GM18873 (cell line): ENCODE measurements at regions not wholly inside any gene's neighbourhood (a gene's known extent, or its start where the extent isn't known, plus 50 kb on each side); places are given as distances from the start of the nearest gene placed in this dataset.

Experiments used
- ATAC-seq: cut with Tn5 transposase; IDR thresholded peaks from one replicate; pipeline ENCODE4 v1.9.1; 2021; ENCODE audit warnings: mild to moderate bottlenecking, moderate library complexity, moderate number of reproducible peaks; ENCODE audit not compliant: unreplicated experiment, low FRiP score

DNA sequence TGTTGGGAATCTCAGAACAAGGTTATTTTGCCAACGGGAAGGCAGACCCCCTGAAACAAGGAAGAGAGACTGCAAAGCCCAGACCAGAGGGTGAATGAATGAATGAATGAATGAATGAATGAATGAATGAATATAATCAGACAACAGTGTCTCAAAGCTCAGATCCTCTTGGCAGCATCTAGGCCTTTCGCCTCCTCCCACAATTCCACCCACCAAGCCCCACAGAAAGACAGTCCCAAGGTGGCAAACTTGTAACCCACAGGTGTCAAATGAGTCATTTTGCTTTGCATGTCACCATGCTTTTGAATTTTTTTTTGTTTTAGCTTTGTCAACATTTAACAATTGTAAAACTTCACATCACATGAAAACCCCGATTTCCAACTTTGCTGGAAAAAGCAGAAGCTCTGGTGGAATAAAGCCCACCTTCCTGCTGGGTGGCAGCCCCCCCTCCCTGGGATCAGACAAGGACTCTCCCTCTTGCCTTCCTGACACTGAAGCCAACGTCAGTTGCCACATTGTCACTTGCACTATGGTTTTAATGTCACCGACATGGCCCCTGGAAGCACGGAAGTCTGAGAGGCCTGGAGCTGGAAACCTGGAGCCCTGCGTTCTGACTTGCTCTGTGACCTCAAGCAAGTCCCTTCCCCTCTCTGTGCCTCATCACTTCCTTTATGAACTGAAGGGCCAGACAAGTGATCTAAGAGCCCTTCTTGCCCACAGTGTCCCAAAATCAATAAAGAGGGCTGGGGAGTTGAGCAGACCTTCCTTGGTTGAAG is 134.6 kb upstream of the RUNX3 start:
- ATAC-seq: no peak

- no peak for ATAC-seq
These were observed 133.7 kb upstream of the RUNX3 start for GRCh38 chr1:25063591-25064416.

GRCh38 chr1:25062621-25063255 is 132.7 kb upstream of the RUNX3 start:
- no peak for ATAC-seq

DNA sequence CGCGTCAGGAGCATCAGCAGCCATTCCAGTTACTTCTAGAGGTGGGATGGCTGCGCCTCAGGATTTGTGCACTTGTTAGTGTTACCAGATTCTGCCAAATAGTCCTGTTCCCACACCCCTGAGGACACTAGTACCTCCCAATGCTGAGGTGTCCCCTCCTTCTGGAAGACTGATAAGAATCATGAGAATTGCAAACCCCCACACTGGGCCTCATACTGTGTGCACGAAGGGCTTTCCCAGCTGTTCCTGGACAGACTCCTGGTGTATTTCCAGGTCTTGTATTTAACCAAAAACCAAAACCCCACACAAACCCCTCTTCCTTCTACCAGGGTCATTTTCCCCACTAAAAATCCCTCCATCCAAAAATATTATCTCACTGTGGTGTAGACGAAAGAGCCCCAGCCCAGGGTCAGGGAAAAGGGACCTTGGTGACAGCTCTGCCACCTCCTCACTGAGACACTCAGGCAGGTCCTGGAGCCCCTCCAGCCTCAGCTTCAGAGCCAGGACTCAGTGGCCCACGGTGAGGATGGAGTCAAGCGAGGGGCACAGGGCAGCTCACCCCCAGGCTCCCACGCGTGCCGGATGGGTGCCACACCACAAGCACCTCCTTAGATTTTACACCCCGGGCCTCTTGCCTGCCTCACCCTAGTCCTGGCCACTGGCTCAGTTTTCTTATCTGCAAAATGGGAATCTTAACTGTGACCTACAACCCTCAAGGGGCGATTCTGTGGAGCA is 131.4 kb upstream of the RUNX3 start:
- no peak for ATAC-seq

GRCh38 chr1:25057188-25057587 is 127.1 kb upstream of the RUNX3 start:
- no peak for ATAC-seq

GRCh38 chr1:25056536-25056935 is 126.5 kb upstream of the RUNX3 start:
- ATAC-seq: no peak

DNA sequence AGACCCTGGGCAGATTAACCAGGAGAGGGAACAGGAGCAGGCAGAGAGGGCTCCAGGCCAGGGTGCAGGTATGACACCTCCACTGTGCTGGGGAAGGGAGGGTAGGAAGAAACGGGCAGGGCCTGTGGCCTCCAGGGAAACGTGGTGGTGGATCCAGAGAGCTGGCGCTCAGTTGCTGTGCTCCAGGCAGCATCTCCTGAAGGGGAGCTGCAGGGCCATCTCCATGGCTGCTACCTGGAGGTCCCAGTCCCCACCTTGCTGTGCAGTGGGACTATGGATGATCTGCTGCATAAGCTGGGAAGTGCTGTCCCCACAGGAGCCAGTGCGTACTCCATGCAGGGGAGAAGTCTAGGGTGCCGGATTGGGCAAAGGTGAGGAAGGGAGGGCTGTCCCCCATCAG is 125.9 kb upstream of the RUNX3 start:
- no peak for ATAC-seq

GRCh38 chr1:25055324-25055780 is 125.3 kb upstream of the RUNX3 start:
- ATAC-seq: no peak

DNA sequence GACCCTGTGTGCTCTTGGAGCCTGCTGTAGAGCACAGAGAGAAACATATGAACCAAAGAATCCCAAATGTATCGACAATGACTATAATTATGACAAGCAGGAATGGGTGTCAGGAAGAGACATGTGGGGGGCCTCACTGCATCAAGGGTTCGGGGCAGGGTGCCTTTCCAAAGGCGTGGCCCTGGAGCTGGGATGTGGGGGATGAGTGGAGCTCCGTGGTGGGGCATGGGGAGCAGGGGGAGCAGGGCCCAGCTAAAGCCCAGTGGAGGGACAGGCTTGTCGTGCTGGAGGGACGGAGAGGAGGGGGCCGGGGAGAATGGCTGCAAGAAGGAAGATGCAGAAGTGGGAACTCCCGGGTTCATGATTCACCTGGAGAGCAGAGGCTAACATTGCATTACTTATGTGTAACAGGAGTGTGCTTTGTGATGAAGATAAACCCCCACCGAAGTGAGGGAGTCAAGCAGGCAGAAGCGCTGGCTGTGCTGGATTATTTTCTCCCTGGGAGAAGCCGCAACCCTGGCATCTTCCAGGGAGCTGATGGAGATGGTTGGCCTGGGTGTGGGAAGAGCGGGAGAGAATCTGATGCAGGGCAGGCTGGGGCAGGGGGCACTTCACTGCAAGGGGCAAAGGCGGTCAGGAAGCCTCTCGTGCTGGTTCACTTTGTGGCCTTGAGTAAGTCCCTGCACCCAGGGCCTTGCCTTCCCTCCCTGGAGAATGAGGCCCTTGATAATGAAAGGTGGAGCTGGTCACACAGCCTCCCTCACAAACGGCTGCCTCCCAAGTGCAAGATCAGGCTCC is 124.6 kb upstream of the RUNX3 start:
- no peak for ATAC-seq

GRCh38 chr1:25053576-25054250 is 123.6 kb upstream of the RUNX3 start:
- ATAC-seq: no peak

GRCh38 chr1:25051906-25052305 is 121.8 kb upstream of the RUNX3 start:
- ATAC-seq: no peak

- no peak for ATAC-seq
These were observed 121.4 kb upstream of the RUNX3 start for GRCh38 chr1:25051504-25051903.

DNA sequence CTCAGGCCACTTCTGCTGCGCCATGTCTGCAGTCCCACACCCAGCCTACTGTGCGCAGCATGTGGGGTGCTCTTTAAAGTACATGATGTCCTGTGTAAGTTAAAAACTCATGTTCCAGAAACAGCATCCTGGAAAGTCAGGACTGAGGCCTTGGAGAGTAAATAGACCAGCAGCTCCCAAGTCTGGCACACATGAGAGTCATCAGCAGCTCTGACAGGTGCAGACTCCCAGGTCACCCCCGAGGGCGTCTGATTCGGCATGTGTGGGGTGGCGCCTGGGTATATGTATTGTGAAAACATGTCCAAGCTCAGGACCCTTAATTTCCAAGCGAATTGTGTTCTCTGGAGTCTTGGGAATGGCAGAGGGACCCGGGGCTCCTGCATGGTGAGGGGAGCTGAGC is 120.1 kb upstream of the RUNX3 start:
- no peak for ATAC-seq

- no peak for ATAC-seq
These were observed 119.1 kb upstream of the RUNX3 start for GRCh38 chr1:25049190-25049589.

DNA sequence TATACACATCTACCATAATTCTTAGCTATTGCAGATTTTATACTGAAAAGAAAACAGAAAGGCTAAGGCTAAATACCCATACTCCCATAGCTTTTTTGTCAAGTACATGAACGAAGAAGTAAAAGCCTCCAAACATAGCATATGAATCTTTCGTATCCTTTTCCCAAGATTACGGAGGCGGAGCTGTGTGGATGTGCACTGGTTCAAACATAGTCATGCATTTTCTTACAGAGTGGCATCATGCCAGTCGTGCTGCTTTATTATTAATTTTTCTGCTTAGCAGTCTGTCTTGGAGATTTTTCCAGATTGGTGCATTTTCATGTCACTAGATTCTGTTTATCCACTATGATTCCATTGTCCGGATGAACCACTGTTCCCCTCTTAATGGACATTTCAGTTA is 118.7 kb upstream of the RUNX3 start:
- no peak for ATAC-seq

DNA sequence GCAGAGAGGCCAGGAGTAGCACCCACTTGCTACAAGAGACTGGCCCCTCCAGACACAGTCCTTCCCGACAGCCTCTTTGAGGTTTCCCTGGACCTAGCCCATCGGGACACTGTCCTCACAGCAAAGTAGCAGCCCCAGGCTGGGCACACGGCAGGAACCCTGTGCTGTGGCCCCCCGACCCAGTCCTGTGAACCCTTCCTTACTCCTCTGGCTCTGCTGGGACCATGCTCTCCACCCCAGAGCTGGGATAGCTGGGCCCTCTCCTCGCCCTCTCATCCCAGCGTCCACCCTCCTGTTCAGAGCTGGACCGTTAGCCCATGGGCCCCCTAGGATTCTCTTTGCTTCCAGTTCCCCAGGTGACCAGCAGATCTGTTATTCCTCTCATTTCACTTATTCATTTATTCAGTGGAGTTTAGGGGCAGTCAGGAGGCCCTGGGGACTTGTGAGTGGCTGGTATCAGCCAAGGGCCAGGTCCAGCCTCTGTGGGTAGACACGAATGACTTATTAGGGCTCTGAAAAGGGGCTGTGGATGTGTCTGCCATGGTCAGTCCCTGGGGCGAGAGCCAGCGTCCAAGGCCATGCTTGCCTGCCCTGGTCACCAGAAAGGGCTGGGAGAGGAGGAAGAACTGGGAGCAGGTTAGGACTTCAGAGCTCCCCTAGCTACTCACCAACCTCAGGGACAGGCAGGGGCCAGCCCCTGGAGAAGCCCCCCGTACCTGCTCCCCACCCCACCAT is 117.6 kb upstream of the RUNX3 start:
- ATAC-seq: no peak

- no peak for ATAC-seq
These were observed 116.1 kb upstream of the RUNX3 start for GRCh38 chr1:25046194-25046532.

DNA sequence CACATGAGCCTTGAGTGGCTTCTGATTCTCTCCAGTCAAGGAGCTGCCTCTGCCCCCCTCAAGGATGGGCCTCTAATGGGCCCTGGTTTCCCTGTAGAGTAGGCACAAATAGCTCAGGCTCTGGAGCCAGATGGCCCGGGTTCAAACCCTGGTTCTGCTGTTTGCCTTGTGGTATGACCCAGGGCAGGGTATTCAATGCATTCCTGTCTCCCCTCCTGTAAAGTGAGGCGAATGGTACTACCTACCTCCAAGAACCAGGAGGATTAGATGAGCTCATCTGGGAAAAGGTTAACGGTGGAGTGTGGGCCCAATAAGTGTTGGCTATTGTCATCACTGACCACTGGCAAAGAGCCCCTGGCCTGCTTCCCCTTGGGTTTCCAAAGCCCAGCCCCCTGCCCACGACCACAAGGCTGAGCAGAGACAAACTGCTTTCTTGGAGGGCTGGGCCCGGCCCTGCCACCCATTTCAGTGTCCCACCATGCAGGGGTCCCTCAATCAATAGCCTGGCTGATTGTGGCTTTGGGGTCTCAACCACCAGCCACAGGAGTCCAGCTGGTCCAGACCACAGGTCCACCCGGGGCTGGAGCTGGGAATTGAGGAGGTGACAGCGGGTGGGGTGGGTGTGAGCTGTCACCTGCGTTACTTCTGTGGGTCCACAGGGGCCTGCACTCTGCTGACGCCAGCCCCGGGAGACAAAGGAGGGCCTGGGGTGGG is 115.6 kb upstream of the RUNX3 start:
- no peak for ATAC-seq
